Caco-2 (cell line): ENCODE measurements at regions not wholly inside any gene's neighbourhood (a gene's known extent, or its start where the extent isn't known, plus 50 kb on each side); places are given as distances from the start of the nearest gene placed in this dataset.

Experiments
- BruUV-seq: library from RNA; stranded (reverse); fragments of 400-500 nt; replicated peaks from 2 replicates; lab custom pipeline; 2021; lab: Mats Ljungman, UMichigan
- CTCF ChIA-PET: fragments of 300-600 bp; sonication (Branson Sonifier 250); formaldehyde crosslinking; loops from one replicate; lab custom pipeline; 2022; ENCODE audit warnings: antibody characterized with exemption; lab: Charles Lee
- POLR2A ChIA-PET: fragments of 300-600 bp; sonication (Branson Sonifier 250); formaldehyde crosslinking; loops from one replicate; lab custom pipeline; 2022; ENCODE audit warnings: antibody characterized with exemption; lab: Charles Lee
- DNase-seq, 2 experiments: peaks; one replicate each; pipeline versions ENCODE4 v3.0.0 to v3.0.0-alpha.2; 2020 to 2022
- H3K27me3 ChIP-seq: replicated peaks from 2 replicates; pipeline ENCODE4 v1.6.0; 2011; ENCODE audit warnings: low read length; ENCODE audit not compliant: control insufficient read depth, insufficient read depth
- H3K36me3 ChIP-seq: 2 replicates; pipeline ENCODE4 v1.5.1; 2011; ENCODE audit warnings: low read length; ENCODE audit not compliant: control insufficient read depth, insufficient read depth
- H3K4me1 ChIP-seq: fragments of 250-450 bp; sonication (Bioruptor Pico); 2 replicates; pipeline ENCODE4 v1.5.1; 2020; ENCODE audit warnings: mild to moderate bottlenecking
- H3K4me3 ChIP-seq: 2 replicates; pipeline ENCODE4 v1.5.1; 2011; ENCODE audit warnings: low read depth, mild to moderate bottlenecking, control low read depth, low read length
- H3K9me3 ChIP-seq: fragments of 250-450 bp; sonication (Bioruptor Pico); 2 replicates; pipeline ENCODE4 v1.5.1; 2020; ENCODE audit warnings: mild to moderate bottlenecking, moderate library complexity
- H3K27ac Mint-ChIP-seq: one replicate; pipeline ENCODE4 v1.8.0; 2022; ENCODE audit warnings: mixed read lengths; ENCODE audit not compliant: unreplicated experiment
- H3K27me3 Mint-ChIP-seq: one replicate; pipeline ENCODE4 v1.8.0; 2022; ENCODE audit warnings: mixed read lengths; ENCODE audit not compliant: insufficient read depth, unreplicated experiment
- H3K36me3 Mint-ChIP-seq: one replicate; pipeline ENCODE4 v1.8.0; 2022; ENCODE audit warnings: mild to moderate bottlenecking, mixed read lengths; ENCODE audit not compliant: insufficient read depth, unreplicated experiment
- H3K4me1 Mint-ChIP-seq: one replicate; pipeline ENCODE4 v1.8.0; 2022; ENCODE audit warnings: low read depth, mixed read lengths; ENCODE audit not compliant: unreplicated experiment
- H3K4me3 Mint-ChIP-seq: one replicate; pipeline ENCODE4 v1.8.0; 2022; ENCODE audit warnings: mild to moderate bottlenecking, moderate library complexity, mixed read lengths; ENCODE audit not compliant: unreplicated experiment
- H3K9me3 Mint-ChIP-seq: one replicate; pipeline ENCODE4 v1.8.0; 2022; ENCODE audit warnings: mixed read lengths; ENCODE audit not compliant: unreplicated experiment
- CTCF ChIP-seq, 2 experiments: fragments of 200-600 bp in 1 of 2; IDR thresholded peaks; 1 replicate in 1 of 2; 2 replicates in 1 of 2; pipeline versions ENCODE4 v1.5.1 to v1.8.0; 2011 to 2022; ENCODE audit warnings: antibody characterized with exemption in 1 of 2, control low read depth in 1 of 2, inconsistent platforms in 1 of 2, low read depth in 1 of 2, low read length in 1 of 2, mild to moderate bottlenecking in 1 of 2, moderate library complexity in 1 of 2; ENCODE audit not compliant: insufficient read depth in 1 of 2, severe bottlenecking in 1 of 2, unreplicated experiment in 1 of 2
- intact Hi-C: fragments of 100-400 bp; cut with micrococcal nuclease; formaldehyde crosslinking; loops from one replicate; pipeline ENCODE4 v1.10.0; 2022; ENCODE audit not compliant: unreplicated experiment

GRCh38 chr4:155506745-155507144, 130.0 kb upstream of the MAP9 start:
- no peaks in the 10 kb centered on the region for H3K9me3 ChIP-seq
- H3K4me1 ChIP-seq = no peaks in the 10 kb centered on the region
- no peaks in the 10 kb centered on the region for H3K27me3 ChIP-seq
- no peak for DNase-seq
- H3K36me3 Mint-ChIP-seq = no peaks in the 10 kb centered on the region
- peaks cover 2% of the 10 kb centered on the region for H3K27me3 Mint-ChIP-seq
- H3K9me3 Mint-ChIP-seq = no peaks in the 10 kb centered on the region
- POLR2A ChIA-PET = no interaction called here
- H3K27ac Mint-ChIP-seq = no peak overlapping the region
- no peak overlapping the region for H3K4me3 ChIP-seq
- BruUV-seq = no TSS peak
- TF ChIP-seq CTCF (IDR thresholded peaks at IDR 0.05; ENCODE audit: insufficient read depth in 1 of 2, low read depth in 1 of 2, low read length in 1 of 2, severe bottlenecking in 1 of 2, unreplicated experiment in 1 of 2) = no peak
- H3K4me1 Mint-ChIP-seq = no peaks in the 10 kb centered on the region
- intact Hi-C loops = no loop called here
- no peaks in the 10 kb centered on the region for H3K36me3 ChIP-seq
- no peak overlapping the region for H3K4me3 Mint-ChIP-seq
- CTCF ChIA-PET = no interaction called here

GRCh38 chr4:155505321-155505720, 128.6 kb upstream of the MAP9 start:
- Mint-ChIP-seq H3K4me3 (no peak overlapping the region), H3K27me3 (no peaks in the 10 kb centered on the region), H3K36me3 (no peaks in the 10 kb centered on the region), H3K27ac (no peak overlapping the region), H3K9me3 (no peaks in the 10 kb centered on the region), H3K4me1 (no peaks in the 10 kb centered on the region)
- ChIA-PET CTCF (no interaction called here), POLR2A (no interaction called here)
- Histone ChIP-seq H3K4me1 (no peaks in the 10 kb centered on the region), H3K36me3 (no peaks in the 10 kb centered on the region), H3K9me3 (no peaks in the 10 kb centered on the region), H3K27me3 (no peaks in the 10 kb centered on the region), H3K4me3 (no peak overlapping the region)
- BruUV-seq = no TSS peak
- intact Hi-C loops = no loop called here
- no peak for TF ChIP-seq CTCF (IDR thresholded peaks at IDR 0.05; ENCODE audit: insufficient read depth in 1 of 2, low read depth in 1 of 2, low read length in 1 of 2, severe bottlenecking in 1 of 2, unreplicated experiment in 1 of 2)
- no peak for DNase-seq

GRCh38 chr4:155497306-155497705, 120.5 kb upstream of the MAP9 start:
- Mint-ChIP-seq H3K27me3 (no peaks in the 10 kb centered on the region), H3K4me1 (peaks cover 12% of the 10 kb centered on the region), H3K27ac (no peak overlapping the region), H3K36me3 (no peaks in the 10 kb centered on the region), H3K9me3 (no peaks in the 10 kb centered on the region), H3K4me3 (no peak overlapping the region)
- Histone ChIP-seq H3K9me3 (no peaks in the 10 kb centered on the region), H3K4me3 (no peak overlapping the region), H3K36me3 (no peaks in the 10 kb centered on the region), H3K4me1 (no peaks in the 10 kb centered on the region), H3K27me3 (no peaks in the 10 kb centered on the region)
- BruUV-seq = no TSS peak
- TF ChIP-seq CTCF (IDR thresholded peaks at IDR 0.05; ENCODE audit: insufficient read depth in 1 of 2, low read depth in 1 of 2, low read length in 1 of 2, severe bottlenecking in 1 of 2, unreplicated experiment in 1 of 2) = no peak
- POLR2A ChIA-PET = no interaction called here
- intact Hi-C loops = no loop called here
- CTCF ChIA-PET = no interaction called here
- DNase-seq = no peak
